Parathyroid adenoma (tissue), 2 donors: ENCODE measurements at regions not wholly inside any gene's neighbourhood (a gene's known extent, or its start where the extent isn't known, plus 50 kb on each side); places are given as distances from the start of the nearest gene placed in this dataset.

Source experiments
- H2AFZ ChIP-seq: fragments of 300-600 bp; sonication (generic); one replicate; pipeline ENCODE4 v1.7.0; 2017; ENCODE audit warnings: antibody characterized with exemption, mild to moderate bottlenecking
- H3K27ac ChIP-seq: fragments of 300-600 bp; sonication (generic); one replicate; pipeline ENCODE4 v1.7.0; 2017
- H3K27me3 ChIP-seq: fragments of 300-600 bp; sonication (generic); one replicate; pipeline ENCODE4 v1.7.0; 2017; ENCODE audit warnings: low read length; ENCODE audit not compliant: control insufficient read depth, insufficient read depth
- H3K36me3 ChIP-seq: fragments of 300-600 bp; sonication (generic); one replicate; pipeline ENCODE4 v1.7.0; 2017; ENCODE audit warnings: low read length; ENCODE audit not compliant: control insufficient read depth, insufficient read depth
- H3K4me1 ChIP-seq: fragments of 300-600 bp; sonication (generic); one replicate; pipeline ENCODE4 v1.7.0; 2017; ENCODE audit warnings: control low read depth
- H3K4me2 ChIP-seq: fragments of 300-600 bp; sonication (generic); one replicate; pipeline ENCODE4 v1.7.0; 2017; ENCODE audit warnings: low read length
- H3K4me3 ChIP-seq: fragments of 300-600 bp; sonication (generic); one replicate; pipeline ENCODE4 v1.7.0; 2017; ENCODE audit warnings: low read depth, low read length
- H3K79me2 ChIP-seq: fragments of 300-600 bp; sonication (generic); one replicate; pipeline ENCODE4 v1.7.0; 2017; ENCODE audit warnings: control low read depth
- H3K9ac ChIP-seq: fragments of 300-600 bp; sonication (generic); one replicate; pipeline ENCODE4 v1.7.0; 2017; ENCODE audit warnings: mild to moderate bottlenecking
- H3K9me3 ChIP-seq: fragments of 300-600 bp; sonication (generic); one replicate; pipeline ENCODE4 v1.7.0; 2017; ENCODE audit warnings: low read length; ENCODE audit not compliant: control insufficient read depth
- TF ChIP-seq, protein P1 (sequence below): fragments of 300-600 bp; sonication (generic); IDR thresholded peaks from one replicate; pipeline ENCODE4 v1.7.0; 2017; ENCODE audit warnings: antibody characterized with exemption, mild to moderate bottlenecking
- donor health status: primary hyperparathyroidism.

DNA sequence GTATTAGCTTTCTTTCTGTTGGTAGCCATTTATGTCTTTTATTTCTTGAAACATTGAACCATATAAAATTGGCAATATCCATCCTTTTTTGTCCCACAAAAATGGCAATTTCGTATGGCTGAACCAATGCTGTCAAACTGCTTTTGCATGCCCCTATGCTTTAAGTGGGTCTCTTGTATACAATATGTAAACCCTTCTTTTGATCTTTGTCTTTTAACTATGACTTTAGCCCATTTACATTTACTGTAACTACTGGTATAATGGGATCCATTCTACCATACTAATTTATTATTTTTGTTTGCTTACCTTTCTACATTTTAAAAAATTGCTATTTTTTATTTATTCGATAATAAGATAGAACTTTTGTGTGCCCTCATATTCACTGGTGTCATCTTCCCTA is 93.4 kb downstream of the TENT4A start:
- no peak overlapping the region for H3K27ac ChIP-seq
- TF ChIP-seq, protein P1, sequence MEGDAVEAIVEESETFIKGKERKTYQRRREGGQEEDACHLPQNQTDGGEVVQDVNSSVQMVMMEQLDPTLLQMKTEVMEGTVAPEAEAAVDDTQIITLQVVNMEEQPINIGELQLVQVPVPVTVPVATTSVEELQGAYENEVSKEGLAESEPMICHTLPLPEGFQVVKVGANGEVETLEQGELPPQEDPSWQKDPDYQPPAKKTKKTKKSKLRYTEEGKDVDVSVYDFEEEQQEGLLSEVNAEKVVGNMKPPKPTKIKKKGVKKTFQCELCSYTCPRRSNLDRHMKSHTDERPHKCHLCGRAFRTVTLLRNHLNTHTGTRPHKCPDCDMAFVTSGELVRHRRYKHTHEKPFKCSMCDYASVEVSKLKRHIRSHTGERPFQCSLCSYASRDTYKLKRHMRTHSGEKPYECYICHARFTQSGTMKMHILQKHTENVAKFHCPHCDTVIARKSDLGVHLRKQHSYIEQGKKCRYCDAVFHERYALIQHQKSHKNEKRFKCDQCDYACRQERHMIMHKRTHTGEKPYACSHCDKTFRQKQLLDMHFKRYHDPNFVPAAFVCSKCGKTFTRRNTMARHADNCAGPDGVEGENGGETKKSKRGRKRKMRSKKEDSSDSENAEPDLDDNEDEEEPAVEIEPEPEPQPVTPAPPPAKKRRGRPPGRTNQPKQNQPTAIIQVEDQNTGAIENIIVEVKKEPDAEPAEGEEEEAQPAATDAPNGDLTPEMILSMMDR, result no peak
- H3K4me1 ChIP-seq, result no peaks in the 10 kb centered on the region
- H2AFZ ChIP-seq, result no peak overlapping the region
- no peaks in the 10 kb centered on the region for H3K36me3 ChIP-seq
- no peaks in the 10 kb centered on the region for H3K9me3 ChIP-seq
- H3K4me3 ChIP-seq, result no peak overlapping the region
- H3K4me2 ChIP-seq, result no peak overlapping the region
- H3K9ac ChIP-seq, result no peak overlapping the region
- no peaks in the 10 kb centered on the region for H3K27me3 ChIP-seq
- H3K79me2 ChIP-seq, result no peaks in the 10 kb centered on the region

DNA sequence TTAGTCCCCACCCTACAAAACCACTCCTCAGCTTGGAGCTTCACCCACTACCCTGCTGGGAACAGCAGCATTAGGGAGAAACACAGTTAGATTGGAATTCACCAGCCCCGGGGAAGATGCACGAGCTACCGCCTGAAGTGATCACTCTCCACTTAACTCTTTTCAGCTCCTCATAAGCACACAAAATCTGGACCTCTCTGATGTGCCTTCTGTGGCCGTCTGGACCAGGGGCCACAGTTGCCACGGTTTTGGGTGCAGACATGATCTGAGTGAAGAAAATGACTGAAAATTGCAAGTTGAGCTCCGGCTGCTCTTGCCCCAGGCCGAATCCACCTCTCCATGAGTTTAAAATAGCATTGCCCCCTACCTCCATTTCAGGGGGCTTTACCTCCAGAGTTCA is 95.2 kb downstream of the TENT4A start:
- H3K9me3 ChIP-seq, result no peaks in the 10 kb centered on the region
- H3K4me3 ChIP-seq, result no peak overlapping the region
- no peak overlapping the region for H3K4me2 ChIP-seq
- H3K36me3 ChIP-seq, result no peaks in the 10 kb centered on the region
- TF ChIP-seq, protein P1, result no peak
- no peaks in the 10 kb centered on the region for H3K27me3 ChIP-seq
- H3K27ac ChIP-seq, result no peak overlapping the region
- H3K79me2 ChIP-seq, result no peaks in the 10 kb centered on the region
- H3K9ac ChIP-seq, result no peak overlapping the region
- H2AFZ ChIP-seq, result no peak overlapping the region
- peaks cover 7% of the 10 kb centered on the region for H3K4me1 ChIP-seq

DNA sequence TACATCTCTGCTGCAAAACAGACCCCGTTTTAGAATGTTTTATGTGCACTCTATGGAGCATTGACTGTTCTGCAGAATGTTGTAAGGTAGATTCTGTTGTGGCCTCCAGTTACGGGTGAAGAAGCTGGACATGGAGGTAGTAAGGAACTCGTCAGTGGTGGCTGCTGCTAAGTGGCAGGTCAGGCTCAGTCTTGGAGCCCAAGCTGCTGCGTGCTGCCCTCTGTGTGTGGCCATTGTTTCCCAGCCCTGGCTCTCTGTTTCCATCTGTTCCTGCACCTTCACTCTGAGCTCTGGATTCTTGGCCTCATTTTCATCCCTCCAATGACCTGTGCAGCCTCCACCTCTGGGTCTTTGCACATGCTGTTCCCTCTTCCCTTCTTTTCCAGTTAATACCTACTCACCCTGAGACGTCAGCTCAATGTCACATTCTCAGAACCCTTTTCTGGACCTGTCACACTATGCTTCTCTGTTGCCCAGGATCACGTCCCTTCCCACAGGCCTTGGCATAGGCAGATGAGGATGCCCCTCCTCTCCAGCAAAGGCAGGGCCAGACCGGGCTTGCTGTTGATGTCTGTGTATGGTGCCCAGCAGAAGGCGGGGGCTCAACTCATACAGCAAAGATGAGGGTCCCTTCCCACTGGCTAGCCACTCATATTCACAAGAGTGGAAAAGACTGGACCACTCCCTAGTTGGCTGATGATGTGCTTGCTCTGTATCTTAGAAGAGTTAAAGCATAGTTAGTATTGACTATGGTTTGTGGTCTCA is 97.6 kb downstream of the TENT4A start:
- H3K9ac ChIP-seq, result no peak overlapping the region
- no peak overlapping the region for H2AFZ ChIP-seq
- H3K9me3 ChIP-seq, result no peaks in the 10 kb centered on the region
- H3K4me3 ChIP-seq, result no peak overlapping the region
- H3K4me1 ChIP-seq, result peaks cover 11% of the 10 kb centered on the region
- H3K27ac ChIP-seq, result no peak overlapping the region
- H3K27me3 ChIP-seq, result no peaks in the 10 kb centered on the region
- TF ChIP-seq, protein P1, result no peak
- no peaks in the 10 kb centered on the region for H3K36me3 ChIP-seq
- H3K79me2 ChIP-seq, result no peaks in the 10 kb centered on the region
- no peak overlapping the region for H3K4me2 ChIP-seq

DNA sequence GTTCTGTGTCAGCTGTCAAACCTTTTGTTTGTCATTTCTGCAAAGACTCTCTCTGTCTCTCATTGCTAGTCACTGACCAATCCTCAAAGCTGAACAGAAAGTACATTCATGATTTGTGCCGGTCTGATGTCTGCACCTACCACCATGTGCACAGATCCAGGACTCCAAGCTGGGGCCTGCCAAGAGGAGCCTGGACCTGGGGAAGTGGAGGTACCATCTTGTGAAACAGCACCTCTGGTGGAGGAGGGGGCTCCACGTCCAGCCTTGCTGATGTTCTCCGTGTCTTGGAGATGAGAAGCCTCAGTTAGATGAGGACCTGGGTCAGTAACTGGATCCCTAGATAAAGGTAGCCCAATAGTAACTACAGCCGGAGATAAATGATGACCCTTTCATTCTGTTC is 98.9 kb downstream of the TENT4A start:
- TF ChIP-seq, protein P1, result no peak
- no peak overlapping the region for H3K9ac ChIP-seq

More for the DNA sequence above, 98.9 kb downstream of the TENT4A start:
- Histone ChIP-seq H3K4me3 (no peak overlapping the region), H3K79me2 (no peaks in the 10 kb centered on the region), H3K27ac (no peak overlapping the region), H3K27me3 (no peaks in the 10 kb centered on the region), H3K9me3 (no peaks in the 10 kb centered on the region), H3K4me1 (peaks cover 11% of the 10 kb centered on the region), H3K4me2 (no peak overlapping the region), H2AFZ (no peak overlapping the region), H3K36me3 (no peaks in the 10 kb centered on the region)
